HG03558 (cell line): ENCODE measurements at regions not wholly inside any gene's neighbourhood (a gene's known extent, or its start where the extent isn't known, plus 50 kb on each side); places are given as distances from the start of the nearest gene placed in this dataset.

Experiments used
- ATAC-seq: cut with Tn5 transposase; IDR thresholded peaks from one replicate; pipeline ENCODE4 v1.9.1; 2021; ENCODE audit warnings: moderate number of reproducible peaks; ENCODE audit not compliant: unreplicated experiment; ENCODE audit errors: extremely low read depth

- no peak for ATAC-seq
These were observed 209.6 kb upstream of the TNP1 start for GRCh38 chr2:217069263-217070042.

- no peak for ATAC-seq
These were observed 208.9 kb upstream of the TNP1 start for GRCh38 chr2:217068677-217069250.

DNA sequence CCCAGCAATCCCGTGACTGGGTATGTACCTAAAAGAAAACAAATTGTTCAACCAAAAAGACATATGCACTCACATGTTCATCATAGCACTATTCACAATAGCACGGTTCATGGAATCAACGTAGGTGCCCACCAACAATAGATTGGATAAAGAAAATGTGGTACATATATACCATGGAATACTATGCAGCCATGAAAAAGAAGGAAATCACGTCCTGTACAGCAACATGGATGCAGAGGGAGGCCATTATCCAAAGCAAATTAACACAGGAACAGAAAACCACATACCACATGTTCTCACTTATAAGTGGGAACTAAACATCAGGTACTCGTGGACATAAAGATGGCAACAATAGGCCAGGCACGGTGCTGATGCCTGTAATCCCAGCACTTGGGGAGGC lies 207.9 kb upstream of the TNP1 start:
- no peak for ATAC-seq

GRCh38 chr2:217066510-217067270 lies 206.8 kb upstream of the TNP1 start:
- no peak for ATAC-seq

DNA sequence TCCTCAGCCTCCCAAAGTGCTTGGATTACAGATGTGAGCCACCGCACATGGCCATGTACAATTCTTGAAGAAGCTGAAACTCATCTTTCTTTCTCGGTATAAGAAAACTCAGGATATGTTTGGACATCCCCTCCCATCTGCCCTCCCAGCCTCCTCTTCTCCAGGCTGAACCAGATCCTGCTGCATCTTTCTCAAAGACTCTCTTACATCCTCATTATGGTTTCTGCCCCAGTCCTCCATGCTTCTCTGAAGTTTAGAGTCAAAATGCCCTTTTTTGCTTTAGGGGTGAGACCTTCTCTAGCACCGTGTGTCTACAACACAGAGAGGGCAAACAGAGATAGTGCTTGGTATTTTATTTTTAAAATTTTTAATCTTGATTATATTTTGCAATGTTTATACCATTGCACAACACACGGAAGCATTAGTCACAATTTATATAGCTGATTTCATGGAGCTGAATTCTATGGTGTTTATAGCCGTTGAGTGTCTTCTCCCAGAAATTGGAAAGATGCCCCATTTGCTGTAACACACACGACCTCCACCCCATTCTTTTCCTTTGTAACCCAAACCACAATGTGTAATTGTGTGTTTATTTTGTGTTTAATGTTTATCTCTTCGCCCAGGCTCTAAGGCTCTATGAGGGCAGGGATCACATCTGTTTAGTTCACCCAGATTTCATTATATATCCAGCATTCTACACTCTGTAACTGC lies 206.0 kb upstream of the TNP1 start:
- ATAC-seq, result no peak

DNA sequence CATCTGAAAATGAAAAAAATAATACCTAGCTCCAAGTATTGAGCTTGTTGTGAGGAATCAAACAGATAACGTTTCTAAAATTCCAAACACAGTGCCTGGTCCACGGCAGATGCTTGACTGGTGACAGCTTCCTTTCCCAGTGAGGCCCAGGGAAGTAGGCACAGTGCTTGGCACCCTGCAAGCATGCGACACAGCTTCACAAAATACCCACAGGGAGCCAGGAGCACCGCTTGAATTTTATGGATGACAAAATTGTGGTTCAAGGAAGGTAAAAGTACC lies 205.1 kb upstream of the TNP1 start:
- no peak for ATAC-seq

GRCh38 chr2:217064234-217065011 lies 204.6 kb upstream of the TNP1 start:
- ATAC-seq, result no peak

DNA sequence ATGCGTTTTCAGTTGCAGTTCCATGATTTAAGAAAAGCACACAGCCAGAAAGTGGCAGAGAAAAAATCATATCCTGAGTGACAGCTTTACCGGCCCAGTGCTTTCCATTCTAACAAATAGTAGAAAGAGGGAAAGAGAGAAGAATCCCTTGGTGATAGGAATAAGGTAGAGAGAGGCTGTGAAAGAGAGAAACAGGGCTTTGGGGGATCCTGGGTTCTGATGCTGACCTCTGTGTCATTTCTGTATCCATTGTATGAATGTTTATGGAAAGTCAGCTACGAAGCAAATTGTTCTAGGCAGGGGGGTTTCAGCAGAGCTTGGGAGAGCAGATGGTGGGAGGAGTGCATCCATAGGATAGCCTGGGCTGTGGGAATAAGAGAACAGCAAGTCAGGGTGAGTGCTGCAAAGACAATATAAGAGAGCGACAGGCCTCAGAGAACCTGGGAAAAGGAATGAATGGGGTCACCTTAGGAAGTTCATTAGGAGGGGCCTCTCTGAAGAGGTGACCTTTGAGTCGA lies 203.4 kb upstream of the TNP1 start:
- no peak for ATAC-seq

- ATAC-seq, result no peak
These were observed 202.9 kb upstream of the TNP1 start for GRCh38 chr2:217062768-217063167.

- ATAC-seq, result no peak
These were observed 202.1 kb upstream of the TNP1 start for GRCh38 chr2:217061916-217062505.

DNA sequence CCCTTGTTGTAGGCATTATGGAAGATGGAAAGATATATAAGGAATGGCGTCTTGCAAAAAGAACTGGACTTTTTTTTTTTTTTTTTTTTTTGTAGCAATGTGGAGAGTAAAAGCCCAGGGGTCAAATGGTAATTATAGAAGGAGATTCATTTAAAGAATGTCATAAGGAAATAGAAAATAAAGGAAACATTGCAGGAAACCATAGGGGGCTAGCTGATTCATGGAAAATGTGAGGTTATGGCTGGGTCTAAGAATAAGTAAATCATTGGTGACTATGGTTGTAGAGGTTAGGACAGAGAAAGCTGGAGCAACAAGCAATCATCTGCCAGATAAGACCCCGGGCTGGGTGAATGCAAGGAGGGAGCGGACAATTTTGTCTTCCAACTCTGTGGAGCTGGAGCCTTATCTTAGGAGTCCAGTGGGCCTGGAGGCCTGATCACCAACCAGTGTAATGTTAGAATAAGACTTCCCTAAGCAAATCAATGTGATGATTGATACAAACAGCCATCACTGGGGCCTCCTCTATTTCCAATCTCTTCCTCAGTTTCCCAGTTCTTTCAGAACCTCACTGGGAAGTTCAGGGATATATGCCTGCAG lies 201.2 kb upstream of the TNP1 start:
- ATAC-seq, result no peak

DNA sequence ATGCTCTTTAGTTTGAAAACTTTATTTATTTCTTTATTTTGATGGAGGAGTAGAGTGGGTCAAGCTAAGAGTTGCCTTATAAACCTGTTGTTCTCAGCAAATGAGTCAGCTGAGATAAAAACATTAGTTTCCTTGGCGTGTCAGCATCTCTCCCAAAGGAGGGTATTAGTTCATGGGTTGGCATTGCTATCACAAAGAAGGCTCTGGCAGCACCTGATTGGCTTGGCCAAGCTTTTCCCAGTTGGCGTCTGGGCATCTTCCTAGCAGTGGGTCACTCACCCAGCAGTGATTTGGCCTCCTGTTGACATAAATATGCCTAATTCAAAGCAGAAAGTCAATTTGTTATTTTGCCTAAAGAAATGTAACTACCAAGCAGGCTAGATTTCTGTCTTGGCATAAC lies 200.7 kb upstream of the TNP1 start:
- no peak for ATAC-seq

DNA sequence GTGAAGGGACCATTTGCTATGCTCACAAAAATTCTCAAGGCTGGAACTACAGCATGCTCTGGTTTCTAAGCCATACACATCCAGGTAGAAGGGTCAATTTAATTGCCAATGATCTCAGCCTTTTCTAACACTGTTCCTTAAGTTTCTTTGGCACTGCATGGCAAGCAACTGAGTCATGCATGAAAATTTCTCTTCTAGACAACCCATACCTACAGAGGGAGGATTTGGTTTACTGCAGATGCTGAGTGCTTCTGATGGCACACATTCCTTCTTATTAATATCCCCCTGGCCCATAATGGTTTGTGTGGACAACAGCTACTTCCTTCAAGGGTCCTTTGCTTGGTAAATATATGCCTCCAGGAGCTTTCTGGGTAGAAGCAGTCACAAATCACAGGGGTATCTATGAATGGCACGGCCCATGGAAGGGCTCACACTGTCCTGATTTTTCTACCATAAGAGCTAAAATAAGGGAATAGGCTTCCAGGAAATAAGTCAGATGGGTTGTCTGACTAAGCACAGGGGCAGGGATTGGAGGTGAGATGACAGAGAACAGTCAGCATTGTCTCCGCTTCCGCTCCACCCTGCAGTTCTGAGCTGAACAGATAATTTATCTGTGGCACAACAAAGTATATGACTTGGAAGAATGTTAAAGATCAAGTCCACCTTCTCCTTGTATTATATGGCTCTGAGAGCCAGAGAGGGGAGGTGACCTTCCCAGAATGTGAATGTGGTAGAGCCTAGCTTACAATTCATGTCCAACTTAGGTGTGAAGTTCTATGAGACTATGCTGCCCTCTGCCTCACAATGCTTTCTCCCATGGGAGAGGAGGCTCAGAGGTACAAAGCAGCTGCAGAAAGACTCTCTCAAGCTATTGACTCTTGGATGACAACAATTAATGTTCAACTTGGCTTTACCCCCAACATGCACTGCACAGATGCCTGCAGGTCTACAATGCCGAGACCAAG lies 199.2 kb upstream of the TNP1 start:
- ATAC-seq, result no peak

- no peak for ATAC-seq
These were observed 197.9 kb upstream of the TNP1 start for GRCh38 chr2:217057773-217058172.

DNA sequence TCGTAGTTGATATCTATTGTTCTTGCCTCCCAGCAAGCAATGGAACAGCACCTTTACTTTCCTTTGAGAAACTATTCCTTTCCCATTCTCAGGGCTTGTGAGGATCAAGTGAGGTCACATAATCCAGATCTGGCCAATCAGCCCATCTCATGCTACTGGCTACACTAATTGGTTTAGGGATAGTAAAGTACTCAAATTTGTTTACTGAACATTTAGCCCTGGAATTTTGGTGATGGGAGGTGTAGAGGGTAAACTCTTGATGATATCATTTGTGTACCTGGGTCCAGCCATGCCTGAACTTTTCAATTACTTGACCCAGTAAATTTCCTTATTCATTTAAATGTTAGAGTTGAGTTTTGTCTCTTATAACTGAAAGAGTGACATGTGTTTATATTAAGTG lies 195.8 kb upstream of the TNP1 start:
- ATAC-seq, result no peak

DNA sequence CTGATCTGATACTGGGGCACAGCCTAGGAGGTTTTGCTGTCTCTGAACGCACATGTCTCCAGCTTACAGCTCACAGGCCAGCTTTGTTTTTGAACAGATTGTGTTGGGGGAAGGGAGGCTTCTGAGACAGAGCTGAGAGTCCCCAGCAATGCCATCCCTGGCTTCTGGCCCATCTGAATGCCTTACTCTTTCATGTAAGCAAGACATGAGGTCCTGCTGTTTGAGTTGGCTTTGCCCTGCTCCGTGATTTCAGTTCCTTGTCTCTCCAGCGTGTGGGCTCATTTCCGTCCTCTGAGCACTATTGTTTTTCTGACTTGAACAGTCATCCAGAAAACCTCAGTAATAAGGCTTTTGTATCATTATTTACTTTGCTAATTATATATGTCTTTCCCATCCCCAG lies 194.9 kb upstream of the TNP1 start:
- no peak for ATAC-seq

GRCh38 chr2:217052856-217053577 lies 193.2 kb upstream of the TNP1 start:
- ATAC-seq, result no peak

DNA sequence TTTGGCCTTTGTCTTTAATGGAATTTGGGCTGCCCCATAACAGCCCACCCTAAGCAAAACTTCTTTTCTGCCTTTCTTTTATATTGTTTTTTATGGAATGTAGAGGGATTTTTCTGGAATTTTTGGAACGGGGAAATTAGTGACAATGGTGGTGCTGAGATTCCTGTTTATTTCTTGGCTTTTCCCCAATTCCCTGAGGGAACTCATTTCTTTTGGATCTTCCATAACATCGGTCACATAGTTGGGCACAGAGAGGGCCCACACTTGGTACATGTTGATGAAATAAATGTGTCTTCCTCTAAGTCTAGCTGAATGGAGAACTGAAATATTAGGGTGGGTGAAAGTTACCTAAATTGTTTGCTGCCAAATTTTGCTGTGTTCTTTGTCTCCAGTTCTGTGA lies 191.6 kb upstream of the TNP1 start:
- no peak for ATAC-seq
